Suprapubic skin (tissue), 3 donors: ENCODE measurements at regions not wholly inside any gene's neighbourhood (a gene's known extent, or its start where the extent isn't known, plus 50 kb on each side); places are given as distances from the start of the nearest gene placed in this dataset.

Experiments used
- POLR2A ChIP-seq, 2 donors: fragments of 450-650 bp; IDR thresholded peaks; one replicate each; pipeline ENCODE4 v1.6.1; 2017; ENCODE audit warnings: antibody characterized with exemption in 2 of 2, mild to moderate bottlenecking in 2 of 2, moderate library complexity in 2 of 2
- TF ChIP-seq, protein P1 (sequence below), 2 donors: fragments of 200-600 bp in 1 of 2; fragments of 450-650 bp in 1 of 2; sonication (generic) in 1 of 2; IDR thresholded peaks; one replicate each; pipeline ENCODE4 v1.5.1; 2016 to 2019; ENCODE audit warnings: antibody characterized with exemption in 2 of 2, mild to moderate bottlenecking in 1 of 2, moderate library complexity in 1 of 2

- no peak for TF ChIP-seq POLR2A (IDR thresholded peaks at IDR 0.05)
- TF ChIP-seq, protein P1, sequence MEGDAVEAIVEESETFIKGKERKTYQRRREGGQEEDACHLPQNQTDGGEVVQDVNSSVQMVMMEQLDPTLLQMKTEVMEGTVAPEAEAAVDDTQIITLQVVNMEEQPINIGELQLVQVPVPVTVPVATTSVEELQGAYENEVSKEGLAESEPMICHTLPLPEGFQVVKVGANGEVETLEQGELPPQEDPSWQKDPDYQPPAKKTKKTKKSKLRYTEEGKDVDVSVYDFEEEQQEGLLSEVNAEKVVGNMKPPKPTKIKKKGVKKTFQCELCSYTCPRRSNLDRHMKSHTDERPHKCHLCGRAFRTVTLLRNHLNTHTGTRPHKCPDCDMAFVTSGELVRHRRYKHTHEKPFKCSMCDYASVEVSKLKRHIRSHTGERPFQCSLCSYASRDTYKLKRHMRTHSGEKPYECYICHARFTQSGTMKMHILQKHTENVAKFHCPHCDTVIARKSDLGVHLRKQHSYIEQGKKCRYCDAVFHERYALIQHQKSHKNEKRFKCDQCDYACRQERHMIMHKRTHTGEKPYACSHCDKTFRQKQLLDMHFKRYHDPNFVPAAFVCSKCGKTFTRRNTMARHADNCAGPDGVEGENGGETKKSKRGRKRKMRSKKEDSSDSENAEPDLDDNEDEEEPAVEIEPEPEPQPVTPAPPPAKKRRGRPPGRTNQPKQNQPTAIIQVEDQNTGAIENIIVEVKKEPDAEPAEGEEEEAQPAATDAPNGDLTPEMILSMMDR (IDR thresholded peaks at IDR 0.05), result no peak
These were observed 596.0 kb upstream of the B3GAT1 start for GRCh38 chr11:135008001-135008405.
